GM19099 (cell line): ENCODE measurements at regions not wholly inside any gene's neighbourhood (a gene's known extent, or its start where the extent isn't known, plus 50 kb on each side); places are given as distances from the start of the nearest gene placed in this dataset.

ENCODE experiments used
- POLR2A ChIP-seq: IDR thresholded peaks from 3 replicates; pipeline ENCODE4 v1.6.1; 2011; ENCODE audit warnings: low read depth; ENCODE audit not compliant: insufficient read length; ENCODE audit errors: extremely low read depth

DNA sequence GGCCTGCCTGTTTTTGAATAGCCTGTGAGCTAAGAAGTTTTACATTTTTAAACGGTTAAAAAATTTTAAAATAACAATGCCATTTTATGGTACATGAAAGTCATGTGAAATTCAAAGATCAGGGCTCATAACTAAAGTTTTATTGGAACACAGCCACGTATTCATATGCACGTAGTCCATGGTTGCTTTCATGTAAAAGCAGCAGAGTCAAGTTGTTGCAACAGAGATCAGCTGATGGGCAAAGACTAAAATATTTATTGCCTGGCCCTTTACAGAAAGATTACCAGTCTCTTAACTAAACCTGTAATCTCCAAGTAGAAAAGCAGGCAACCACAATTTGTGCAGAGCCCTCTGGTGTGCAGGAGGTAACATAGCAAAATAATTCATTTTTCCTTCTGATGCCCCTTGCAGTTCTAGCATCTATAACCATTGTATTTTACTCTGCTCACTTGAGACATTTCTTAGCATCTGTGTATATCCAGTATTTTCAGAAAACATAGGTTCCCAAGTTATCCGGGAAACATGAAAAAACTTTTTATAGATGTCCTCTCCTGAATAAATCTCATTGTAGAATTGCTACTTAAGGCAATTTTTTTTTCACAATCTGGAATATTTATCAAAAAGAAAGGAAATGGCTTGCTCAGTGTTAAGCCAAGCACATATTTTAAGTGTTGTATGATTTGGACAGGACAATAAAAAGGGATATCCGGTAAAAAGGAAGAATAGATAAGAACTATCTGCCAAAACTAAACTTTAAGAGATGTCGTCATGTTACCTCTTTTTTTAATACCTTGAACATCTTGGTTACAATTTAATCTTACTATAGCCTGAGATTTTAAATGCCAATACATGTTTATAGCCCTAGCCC, 430.8 kb downstream of the PLPP3 start:
- TF ChIP-seq POLR2A: no peak

DNA sequence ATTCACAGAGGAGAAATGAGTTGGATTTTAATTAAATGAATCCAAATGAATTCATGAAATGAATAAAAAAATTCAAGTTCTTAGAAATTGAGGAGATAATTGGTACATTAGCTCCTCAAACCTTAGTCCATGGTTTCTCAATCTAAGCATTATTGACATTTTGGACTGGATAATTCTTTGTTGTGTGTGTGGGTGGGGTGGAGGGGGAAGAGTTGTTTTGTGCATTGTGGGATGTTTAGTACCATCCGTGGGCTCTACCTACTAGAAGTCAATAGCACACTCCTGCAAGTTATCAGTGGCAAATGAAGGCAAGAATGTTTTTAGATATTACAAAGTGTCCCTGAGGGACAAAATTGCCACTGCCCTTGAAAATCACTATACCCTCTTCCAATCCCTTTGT, 431.9 kb downstream of the PLPP3 start:
- no peak for TF ChIP-seq POLR2A

- TF ChIP-seq POLR2A: no peak
Observed at GRCh38 chr1:56147034-56147433, 432.3 kb downstream of the PLPP3 start.

DNA sequence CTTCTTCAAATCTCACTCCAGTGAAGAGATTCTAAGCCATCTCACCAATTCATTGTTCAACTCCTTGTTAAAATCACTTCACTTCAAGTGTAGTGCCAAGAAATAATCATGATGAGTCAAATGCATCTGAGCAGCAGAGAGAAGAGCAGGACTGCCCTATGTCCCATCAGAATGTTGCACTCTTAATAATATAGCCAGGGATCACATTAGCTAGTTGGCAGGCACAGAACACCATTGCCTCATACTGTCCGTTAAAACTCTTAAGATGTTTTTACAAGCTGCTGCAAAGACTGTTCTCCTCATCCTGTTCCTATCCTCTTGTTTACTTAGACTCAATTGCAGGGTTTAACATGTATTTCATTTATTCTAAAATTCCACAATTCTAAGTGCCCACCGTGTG, 432.9 kb downstream of the PLPP3 start:
- no peak for TF ChIP-seq POLR2A

- TF ChIP-seq POLR2A: no peak
Observed at GRCh38 chr1:56145581-56145980, 433.8 kb downstream of the PLPP3 start.

DNA sequence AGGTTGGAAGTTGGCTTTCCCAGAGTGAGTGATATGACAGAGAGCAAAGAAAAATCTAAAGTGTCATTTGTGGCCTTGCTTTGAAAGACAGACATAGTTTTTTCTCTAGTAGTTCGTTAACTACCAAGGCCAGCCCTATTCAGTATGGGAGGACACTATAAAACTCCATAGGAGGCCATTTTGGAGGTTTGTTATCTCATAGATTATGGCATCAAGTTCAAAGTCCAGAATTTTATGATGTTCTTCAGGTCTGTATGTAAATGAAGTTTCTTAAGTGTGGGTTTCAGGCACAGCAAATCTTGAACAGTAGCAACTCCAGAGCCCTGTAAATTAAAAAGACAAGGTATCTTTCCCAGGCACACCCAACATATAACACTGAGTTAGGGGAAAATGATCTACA, 437.1 kb downstream of the PLPP3 start:
- no peak for TF ChIP-seq POLR2A

DNA sequence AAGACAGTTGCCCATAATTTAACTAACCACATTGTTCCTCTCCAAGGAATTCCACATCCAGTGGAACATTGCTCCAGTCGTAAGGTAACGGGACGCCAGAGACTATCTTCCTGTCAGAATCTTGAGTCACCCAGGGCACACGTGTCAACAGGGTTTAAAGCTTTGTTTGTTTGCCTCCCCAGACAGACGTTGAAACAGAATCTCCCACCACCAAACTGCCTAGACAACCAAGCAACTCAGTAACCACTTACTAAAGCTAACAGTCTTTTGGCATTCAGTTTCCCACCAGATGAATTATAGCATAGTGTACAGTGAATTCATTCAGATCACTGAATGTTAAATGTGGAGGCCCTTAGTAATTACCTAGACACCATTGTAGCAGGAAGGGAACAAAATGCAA, 439.5 kb downstream of the PLPP3 start:
- TF ChIP-seq POLR2A: no peak

GRCh38 chr1:56137521-56138505, 441.6 kb downstream of the PLPP3 start:
- no peak for TF ChIP-seq POLR2A

DNA sequence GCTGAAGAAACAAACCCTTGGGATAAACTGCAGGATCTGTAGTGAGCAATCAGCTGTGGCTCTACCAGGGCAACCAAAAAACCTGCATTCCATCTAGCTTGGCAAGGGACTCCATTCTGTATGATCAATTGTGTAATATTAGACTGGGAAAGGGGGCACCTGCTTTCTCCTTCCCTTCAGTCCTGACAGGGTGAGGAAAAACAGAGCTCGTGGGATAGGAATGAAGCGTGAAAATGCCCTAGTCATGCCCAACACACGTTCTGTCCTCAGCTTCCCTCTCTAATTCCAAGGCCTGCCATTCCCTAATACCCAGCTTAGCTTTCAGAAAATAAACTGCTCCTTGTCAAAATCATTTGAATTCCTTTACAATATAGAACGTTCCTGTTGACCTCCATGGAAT, 442.3 kb downstream of the PLPP3 start:
- TF ChIP-seq POLR2A: no peak

DNA sequence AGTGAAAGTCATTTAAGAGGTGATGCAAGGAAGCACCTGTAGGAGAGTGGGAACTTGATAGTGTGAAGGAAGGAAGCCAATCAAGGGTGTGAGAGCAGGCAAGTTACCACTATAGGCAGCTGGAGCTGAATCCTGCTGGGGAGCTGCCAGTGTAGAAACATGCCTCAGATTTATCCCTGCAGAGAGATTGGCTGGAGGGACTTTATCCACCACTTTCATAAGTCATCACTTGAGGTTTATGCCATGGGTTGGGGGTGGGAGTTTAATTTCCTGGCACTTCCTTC, 443.6 kb downstream of the PLPP3 start:
- no peak for TF ChIP-seq POLR2A

GRCh38 chr1:56135069-56135863, 444.1 kb downstream of the PLPP3 start:
- TF ChIP-seq POLR2A: no peak

DNA sequence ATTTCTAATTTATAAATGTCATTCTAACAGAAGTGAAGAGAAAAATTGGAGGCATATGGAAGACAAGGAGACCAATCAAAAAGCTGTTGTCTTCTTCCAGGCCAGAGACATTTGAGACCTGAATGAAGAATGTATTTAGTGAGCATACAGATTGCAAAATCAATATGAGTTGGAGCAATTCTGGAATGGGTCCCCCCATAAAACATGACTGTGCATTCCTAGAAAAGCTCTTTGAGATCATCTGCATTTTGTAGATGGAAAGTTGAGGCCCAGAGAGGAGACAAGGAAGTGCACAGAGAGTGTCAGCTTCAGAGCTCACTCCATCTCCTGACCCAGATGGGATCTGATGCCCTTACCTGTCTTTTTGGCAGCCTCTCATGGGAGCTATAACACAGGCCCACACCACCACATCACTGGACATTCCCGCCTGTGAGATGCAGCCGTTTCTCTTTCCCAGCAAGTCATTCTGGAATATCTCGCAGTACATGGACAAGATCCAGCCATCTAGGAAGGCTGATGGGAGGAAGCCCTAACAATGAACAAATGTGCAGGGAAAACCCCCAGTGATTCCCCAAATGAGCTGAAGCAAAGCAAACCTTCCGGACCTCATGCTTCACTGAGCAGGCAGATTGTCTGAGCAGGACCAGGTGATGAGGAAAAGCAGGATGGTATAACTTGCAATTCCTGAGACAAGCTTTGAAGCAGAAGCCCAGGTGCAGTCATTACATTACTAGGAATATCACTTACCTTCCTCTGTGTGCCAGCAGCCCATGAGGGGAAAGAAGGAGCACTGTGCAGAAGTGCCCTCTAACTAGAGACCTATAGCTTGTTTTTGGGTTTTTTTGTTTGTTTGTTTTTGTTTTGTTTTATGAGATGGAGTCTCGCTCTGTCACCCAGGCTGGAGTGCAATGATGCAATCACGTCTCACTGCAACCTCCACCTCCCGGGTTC, 445.6 kb downstream of the PLPP3 start:
- no peak for TF ChIP-seq POLR2A

DNA sequence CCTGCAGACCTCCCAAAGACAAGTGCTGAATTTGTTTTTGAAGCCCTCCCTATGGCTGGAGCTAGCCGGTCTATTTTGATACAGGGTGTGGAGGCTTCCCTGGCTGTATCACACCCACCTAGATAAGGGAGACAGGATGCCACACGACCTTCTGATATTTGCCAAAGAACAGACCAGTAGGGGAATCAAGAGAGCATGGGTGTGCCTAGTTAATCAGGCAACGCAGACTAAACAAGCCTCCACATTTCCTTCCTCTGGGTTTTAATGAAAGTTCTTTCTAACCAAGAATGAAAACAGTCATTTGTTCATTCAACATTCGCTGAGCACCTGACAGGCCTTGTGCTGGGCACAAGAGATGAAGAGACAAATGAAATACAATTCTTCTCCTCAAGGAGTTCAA, 446.8 kb downstream of the PLPP3 start:
- no peak for TF ChIP-seq POLR2A

DNA sequence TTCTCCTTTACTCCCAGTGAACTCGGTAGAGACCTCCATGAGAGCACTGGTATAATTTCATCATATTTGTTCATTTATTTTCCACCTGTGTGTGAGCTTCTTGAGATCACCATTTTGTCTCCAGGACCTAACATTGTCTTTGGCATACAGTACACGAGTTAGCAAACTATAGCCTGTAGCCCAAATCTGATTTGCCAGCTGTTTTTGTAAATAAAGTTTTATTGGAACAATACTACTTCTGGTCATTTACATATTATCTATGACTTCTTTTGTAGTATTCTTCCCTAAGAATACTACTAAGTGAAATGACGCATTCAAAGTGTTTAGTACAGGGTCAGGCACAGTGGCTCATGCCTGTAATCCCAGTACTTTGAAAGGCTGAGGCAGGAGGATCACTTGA, 449.5 kb downstream of the PLPP3 start:
- TF ChIP-seq POLR2A: no peak
